A673 (cell line): ENCODE measurements at regions not wholly inside any gene's neighbourhood (a gene's known extent, or its start where the extent isn't known, plus 50 kb on each side); places are given as distances from the start of the nearest gene placed in this dataset.

Source experiments
- EZH2 ChIP-seq: fragments of 200-600 bp; sonication (generic); IDR thresholded peaks from 2 replicates; pipeline ENCODE4 v1.6.1; 2017; ENCODE audit warnings: borderline replicate concordance, low read depth, mild to moderate bottlenecking, mixed read lengths, antibody characterized with exemption, low read length; ENCODE audit not compliant: poor library complexity, severe bottlenecking
- TF ChIP-seq, protein P1 (sequence below): fragments of 300-800, 200-600 bp; sonication (generic); conservative IDR thresholded peaks from 2 replicates; pipeline ENCODE4 v1.5.1; 2017; ENCODE audit warnings: low read depth, mild to moderate bottlenecking, antibody characterized with exemption, low read length, moderate library complexity, mixed read lengths

DNA sequence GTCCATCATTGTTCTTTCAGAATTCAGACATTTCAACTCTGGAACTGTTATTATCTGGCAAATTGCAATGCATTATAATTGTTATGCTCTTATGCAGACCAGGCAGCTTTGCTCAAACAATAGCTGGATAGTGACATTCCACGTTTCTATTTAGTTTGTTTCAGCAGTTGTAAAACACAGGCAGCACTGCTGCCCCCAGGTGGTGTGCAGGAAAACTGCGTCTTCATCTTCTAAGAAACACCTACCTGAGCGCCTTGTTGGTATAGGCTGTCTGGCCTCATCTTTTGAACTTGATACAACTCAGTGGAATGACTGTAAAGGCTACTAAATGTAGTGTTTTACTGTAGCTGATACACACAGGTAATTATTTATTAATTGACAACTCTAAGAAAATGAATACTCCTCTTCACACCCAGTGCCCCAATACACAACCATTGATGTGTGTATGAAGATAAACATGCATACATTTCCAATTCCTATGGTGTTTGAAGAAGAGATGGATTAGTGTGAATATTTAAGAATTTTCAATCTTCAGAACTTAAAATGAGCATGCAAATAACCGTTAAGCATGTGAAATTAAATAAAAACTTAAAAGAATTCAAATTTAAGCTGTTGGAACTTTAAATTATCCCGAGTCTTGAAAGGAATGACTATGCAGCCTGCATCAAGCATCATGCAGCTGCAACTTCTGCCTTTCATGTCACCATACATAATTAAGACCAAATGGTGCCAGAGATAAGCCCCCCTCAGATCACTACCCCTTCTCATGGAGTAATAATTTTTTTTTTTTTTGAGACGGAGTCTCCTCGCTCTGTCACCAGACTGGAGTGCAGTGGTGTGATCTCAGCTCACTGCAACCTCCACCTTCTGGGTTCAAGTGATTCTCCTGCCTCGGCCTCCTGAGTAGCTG lies 85.6 kb downstream of the CD8B2 start:
- TF ChIP-seq, protein P1, sequence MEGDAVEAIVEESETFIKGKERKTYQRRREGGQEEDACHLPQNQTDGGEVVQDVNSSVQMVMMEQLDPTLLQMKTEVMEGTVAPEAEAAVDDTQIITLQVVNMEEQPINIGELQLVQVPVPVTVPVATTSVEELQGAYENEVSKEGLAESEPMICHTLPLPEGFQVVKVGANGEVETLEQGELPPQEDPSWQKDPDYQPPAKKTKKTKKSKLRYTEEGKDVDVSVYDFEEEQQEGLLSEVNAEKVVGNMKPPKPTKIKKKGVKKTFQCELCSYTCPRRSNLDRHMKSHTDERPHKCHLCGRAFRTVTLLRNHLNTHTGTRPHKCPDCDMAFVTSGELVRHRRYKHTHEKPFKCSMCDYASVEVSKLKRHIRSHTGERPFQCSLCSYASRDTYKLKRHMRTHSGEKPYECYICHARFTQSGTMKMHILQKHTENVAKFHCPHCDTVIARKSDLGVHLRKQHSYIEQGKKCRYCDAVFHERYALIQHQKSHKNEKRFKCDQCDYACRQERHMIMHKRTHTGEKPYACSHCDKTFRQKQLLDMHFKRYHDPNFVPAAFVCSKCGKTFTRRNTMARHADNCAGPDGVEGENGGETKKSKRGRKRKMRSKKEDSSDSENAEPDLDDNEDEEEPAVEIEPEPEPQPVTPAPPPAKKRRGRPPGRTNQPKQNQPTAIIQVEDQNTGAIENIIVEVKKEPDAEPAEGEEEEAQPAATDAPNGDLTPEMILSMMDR: peak; percentile 73
- TF ChIP-seq EZH2: no peak
